ENCODE measurements at regions not wholly inside any gene's neighbourhood (a gene's known extent, or its start where the extent isn't known, plus 50 kb on each side); places are given as distances from the start of the nearest gene placed in this dataset.
A peak's percentile ranks its signal among the peaks of the same experiment; 100 is the strongest.

DNA sequence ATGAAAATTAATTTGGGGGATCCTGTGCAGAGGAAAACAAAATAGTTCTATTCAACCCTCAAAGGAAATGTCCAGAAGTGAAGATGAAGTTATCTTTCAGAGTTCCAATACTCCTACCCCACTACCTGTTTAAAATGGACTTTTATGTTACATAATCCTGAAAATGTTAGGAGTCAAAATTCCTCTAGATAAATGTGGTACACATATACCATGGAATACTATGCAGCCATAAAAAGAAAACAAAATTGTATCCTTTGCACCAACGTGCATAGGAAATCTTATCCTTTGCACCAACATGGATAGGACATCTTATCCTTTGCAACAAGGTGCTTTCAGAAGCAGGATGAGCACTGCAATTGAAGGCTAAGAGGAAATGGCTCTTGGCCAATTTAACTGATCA lies 245.2 kb downstream of the LTN1 start:
- no peak for DNase-seq

GRCh38 chr21:28746166-28746565 lies 246.5 kb downstream of the LTN1 start:
- no peak for DNase-seq

- peak; percentile 73 to 75 for DNase-seq
Observed at GRCh38 chr21:28745131-28746016, 247.3 kb downstream of the LTN1 start.

GRCh38 chr21:28743723-28744122 lies 249.0 kb downstream of the LTN1 start:
- DNase-seq, result no peak

GRCh38 chr21:28742527-28742926 lies 250.2 kb downstream of the LTN1 start:
- DNase-seq, result no peak

- DNase-seq, result no peak
Observed at GRCh38 chr21:28740125-28740524, 252.6 kb downstream of the LTN1 start.

DNA sequence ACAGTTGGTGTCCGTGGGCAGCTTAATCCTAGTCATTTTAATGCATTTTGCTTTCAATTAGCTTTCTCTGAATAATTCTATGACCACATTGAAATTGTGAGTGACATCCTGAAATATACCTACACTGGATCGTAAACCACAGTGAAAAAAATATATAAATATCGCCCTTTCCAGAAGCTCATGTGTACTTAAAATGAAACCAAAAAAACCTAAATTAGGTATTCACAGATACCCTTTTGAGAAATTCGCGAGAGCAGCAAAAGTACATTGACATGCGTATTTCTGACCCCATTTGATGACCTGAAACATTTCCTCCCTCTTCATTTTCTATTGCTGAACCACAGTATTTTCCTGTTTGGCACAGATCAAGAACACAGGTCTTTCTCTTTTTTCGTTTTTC lies 253.8 kb downstream of the LTN1 start:
- no peak for DNase-seq

GRCh38 chr21:28738420-28738704 lies 254.3 kb downstream of the LTN1 start:
- no peak for DNase-seq

GRCh38 chr21:28737674-28738419 lies 254.8 kb downstream of the LTN1 start:
- no peak for DNase-seq

DNA sequence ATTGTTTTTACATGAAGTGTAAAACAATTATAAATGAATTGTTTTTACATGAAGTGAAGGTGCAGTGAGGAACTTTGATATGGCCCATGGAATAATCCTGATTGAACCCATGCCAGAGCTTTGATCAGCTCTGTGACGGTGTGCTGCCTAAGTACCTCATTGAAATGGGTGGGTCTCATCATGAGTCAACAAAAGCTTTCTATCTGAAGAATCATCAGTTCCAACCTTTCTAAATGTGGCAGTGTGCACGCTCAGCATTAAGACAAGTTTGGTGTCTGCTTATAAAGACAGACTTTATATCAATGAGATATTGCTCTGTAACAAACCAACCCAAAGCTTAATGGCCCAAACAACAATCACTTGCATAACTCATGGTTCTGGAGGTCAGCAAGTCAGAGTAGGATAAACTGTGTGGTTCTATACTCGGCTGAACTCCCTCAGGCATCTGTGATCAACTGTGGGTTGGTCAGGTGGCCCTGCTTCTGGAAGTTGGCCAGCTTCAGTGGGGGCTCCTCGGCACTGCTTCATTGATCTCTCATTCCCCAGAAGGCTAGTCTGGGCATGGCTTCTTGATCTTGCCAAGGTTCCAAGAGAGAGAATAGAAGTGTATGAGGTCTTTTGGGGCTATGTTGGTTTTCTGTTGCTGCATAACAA lies 258.0 kb downstream of the LTN1 start:
- DNase-seq, result no peak

DNA sequence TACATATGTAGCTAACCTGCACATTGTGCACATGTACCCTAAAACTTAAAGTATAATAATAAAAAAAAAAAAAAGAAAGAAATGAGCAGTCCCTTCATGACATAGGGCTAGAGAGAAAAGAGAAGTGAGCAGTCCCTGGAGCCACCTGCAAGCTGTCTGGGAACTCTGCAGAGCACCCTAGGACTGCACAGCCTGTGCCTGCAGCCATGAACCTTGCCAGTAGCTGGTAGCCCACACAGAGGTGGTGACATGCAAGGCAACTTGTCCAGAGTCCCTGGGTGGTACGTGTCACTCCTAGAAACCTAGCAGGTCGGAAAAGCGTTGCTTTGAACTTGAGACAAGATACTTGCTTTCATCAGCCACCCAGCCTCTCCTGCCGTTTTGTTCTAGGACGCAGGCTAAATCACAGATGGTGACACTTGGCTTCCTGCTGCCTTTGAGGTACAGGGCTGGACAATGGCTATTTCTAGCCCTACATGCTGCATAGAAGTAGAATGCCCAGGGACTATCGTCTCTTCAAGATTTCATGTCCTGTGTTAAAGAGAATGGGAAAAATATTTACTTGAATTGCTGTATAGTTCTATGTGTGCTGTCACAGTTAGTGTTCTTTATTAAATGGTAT lies 260.9 kb downstream of the LTN1 start:
- no peak for DNase-seq

- DNase-seq, result no peak
Observed at GRCh38 chr21:28729887-28730286, 262.8 kb downstream of the LTN1 start.

- DNase-seq, result no peak
Observed at GRCh38 chr21:28727809-28728208, 264.9 kb downstream of the LTN1 start.

DNA sequence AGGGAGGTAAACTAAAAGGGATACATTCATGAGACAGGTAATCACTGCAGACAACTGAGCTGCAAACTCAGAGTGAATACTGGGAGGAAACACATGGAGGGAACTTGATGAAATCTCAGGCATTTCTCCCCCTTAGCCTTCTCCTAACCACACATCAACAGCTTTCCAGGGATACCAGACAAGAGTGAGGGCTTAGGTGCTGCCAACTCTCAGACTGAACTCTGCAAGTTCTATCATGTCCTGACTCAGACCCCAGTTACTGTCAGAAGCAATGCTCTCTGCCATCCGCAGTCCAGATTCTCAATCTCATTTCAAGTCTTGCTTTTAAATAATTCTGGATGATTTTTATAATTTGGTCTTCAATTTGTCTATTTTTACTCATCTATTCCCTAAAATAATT lies 267.3 kb downstream of the LTN1 start:
- no peak for DNase-seq

- no peak for DNase-seq
Observed at GRCh38 chr21:28723646-28724045, 269.0 kb downstream of the LTN1 start.

DNA sequence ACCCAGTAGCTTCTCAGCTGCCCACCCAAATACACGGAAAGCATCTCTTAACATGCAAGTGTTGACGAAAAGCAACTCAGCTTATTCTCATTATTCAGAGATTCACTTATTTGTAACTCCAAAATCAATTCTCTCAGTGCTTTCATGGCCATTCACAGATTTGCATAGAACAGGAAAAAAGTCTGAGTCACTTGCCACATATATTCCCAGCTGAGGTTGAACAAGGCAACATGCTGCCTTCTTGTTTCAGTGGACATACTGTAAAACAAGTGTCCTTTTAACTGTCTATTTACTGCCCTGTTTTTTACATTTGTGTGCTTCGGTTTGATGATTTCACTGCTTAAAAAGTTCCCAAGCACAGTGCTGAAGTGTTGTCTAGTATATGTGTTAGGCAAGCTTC lies 273.0 kb downstream of the LTN1 start:
- no peak for DNase-seq

DNA sequence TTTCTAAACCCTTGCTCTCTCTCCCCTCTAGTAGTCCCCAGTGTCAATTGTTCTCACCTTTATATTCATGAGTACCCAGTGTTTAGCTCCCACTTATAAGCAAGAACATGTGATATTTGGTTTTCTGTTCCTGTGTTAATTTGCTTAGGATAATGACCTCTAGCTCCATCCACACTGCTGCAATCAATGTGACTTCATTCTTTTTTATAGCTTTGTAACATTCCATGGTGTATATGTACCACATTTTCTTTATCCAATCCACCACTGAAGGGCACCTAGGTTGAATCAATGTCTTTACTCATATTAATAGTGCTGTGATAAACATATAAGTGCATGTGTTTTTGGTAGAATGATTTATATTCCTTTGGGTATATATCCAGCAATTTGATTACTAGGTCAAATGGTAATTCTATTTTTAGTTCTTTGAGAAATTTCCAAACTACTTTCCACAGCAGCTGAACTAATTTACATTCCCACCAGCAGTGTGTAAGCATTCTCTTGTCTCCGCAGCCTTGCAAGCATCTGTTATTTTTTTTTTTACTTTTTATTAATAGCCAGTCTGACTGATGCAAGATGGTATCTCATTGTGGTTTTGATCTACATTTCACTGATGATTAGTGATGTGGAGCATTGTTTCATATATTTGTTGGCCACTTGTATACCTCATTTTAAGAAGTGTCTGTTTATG lies 277.8 kb downstream of the LTN1 start:
- no peak for DNase-seq

DNA sequence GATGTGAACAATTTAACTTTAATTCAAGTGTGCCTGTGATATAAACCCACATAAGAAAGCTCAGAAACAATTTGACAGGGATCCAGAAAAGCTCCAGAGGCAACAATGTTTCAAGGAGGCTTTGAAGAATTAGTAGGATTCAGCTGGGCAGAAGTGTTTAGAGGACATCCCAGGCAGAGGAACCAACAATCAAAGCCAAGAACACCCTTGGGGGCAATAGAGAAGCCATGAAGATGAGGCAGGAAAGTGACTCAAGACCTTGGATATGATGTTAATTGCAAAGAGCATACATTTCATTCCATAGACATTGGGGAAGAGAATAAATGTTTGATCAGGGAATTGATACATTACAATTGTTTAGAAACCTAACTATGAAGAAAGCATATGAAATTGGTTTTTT lies 280.3 kb downstream of the LTN1 start:
- no peak for DNase-seq

DNA sequence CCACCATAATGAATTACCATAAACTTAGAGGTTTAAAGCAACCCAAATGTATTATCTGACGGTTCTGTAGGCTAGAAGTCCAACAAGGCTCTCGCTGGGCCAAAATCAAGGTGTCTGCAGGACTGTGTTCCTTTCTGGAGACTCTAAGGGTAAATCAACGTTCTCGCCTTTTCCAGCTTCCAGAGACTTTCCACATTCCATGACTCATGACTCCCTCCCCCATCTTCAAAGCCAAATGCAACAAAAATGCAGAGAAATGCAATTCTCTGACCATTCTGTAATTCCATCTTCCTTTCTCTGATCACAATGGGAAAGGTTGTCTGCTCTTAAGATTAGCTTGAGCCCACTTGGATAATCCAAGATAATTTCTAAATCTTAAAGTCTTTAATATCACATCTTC lies 287.1 kb downstream of the LTN1 start:
- DNase-seq, result no peak

- no peak for DNase-seq
Observed at GRCh38 chr21:28704746-28705145, 287.9 kb downstream of the LTN1 start.

- no peak for DNase-seq
Observed at GRCh38 chr21:28703861-28704260, 288.8 kb downstream of the LTN1 start.

DNA sequence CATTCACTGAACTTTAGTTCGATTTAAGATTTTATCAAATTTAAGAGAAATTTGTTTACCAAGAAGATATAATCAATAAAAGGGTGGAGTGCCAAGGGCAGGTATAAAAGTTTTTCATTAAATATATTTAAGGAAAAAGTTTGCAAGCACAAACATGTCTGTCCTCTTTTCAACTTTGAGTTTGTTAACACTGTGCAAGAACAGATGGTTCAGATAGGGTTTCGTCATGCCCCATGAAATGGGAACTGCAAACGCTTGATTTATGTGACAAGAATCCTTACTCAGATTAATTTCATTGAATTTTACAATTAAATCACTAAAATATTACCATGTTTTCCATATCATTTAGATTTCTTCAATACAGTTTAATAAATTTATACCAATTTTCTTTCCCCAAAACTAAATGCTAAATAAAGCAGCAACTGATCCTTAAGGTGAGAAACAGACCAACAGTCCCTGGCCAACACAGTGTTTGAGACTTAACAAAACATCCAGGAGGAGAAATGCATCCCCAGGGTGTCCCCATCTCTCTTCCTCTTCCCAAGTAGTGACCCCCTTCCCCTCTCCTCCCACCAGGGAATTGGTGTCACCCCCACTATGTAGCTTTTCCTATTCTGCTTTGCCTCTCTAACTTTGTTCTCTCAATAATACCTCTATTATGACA lies 292.9 kb downstream of the LTN1 start:
- DNase-seq, result no peak

Measured in AML-193 (cell line).